ENCODE measurements at regions not wholly inside any gene's neighbourhood (a gene's known extent, or its start where the extent isn't known, plus 50 kb on each side); places are given as distances from the start of the nearest gene placed in this dataset.

- no peak for TF ChIP-seq CTCF (IDR thresholded peaks at IDR 0.05; ENCODE audit: extremely low read depth, missing control alignments)
- no peak for DNase-seq (ENCODE audit: low spot score)
Observed at GRCh38 chr7:54615-55014, 137.8 kb upstream of the FAM20C start.

GRCh38 chr7:55690-56248, 136.6 kb upstream of the FAM20C start:
- no peak for DNase-seq (ENCODE audit: low spot score)
- no peak for TF ChIP-seq CTCF (IDR thresholded peaks at IDR 0.05; ENCODE audit: extremely low read depth, missing control alignments)

GRCh38 chr7:56291-56913, 136.0 kb upstream of the FAM20C start:
- no peak for TF ChIP-seq CTCF (IDR thresholded peaks at IDR 0.05; ENCODE audit: extremely low read depth, missing control alignments)
- no peak for DNase-seq (ENCODE audit: low spot score)

DNA sequence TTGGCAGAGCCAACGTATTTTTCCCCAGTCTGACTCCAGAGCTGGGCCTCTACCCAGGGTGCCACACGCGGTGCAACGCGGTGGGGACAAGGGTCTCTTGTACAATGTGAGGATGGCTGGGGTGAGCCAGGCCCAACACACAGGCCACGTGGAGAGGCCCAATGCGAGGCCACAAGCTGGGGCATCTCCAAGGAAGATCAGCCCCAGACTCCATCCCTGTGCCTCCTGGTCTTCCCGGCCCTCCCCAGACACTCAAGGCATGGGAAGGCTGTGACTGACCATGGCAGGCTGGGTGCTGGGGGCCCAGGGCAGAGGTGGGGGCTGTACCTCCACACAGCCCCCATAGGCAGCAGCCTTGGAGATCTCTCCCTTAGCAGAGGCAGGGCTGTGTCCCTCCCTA, 135.3 kb upstream of the FAM20C start:
- TF ChIP-seq CTCF (IDR thresholded peaks at IDR 0.05; ENCODE audit: extremely low read depth, missing control alignments) = no peak

DNA sequence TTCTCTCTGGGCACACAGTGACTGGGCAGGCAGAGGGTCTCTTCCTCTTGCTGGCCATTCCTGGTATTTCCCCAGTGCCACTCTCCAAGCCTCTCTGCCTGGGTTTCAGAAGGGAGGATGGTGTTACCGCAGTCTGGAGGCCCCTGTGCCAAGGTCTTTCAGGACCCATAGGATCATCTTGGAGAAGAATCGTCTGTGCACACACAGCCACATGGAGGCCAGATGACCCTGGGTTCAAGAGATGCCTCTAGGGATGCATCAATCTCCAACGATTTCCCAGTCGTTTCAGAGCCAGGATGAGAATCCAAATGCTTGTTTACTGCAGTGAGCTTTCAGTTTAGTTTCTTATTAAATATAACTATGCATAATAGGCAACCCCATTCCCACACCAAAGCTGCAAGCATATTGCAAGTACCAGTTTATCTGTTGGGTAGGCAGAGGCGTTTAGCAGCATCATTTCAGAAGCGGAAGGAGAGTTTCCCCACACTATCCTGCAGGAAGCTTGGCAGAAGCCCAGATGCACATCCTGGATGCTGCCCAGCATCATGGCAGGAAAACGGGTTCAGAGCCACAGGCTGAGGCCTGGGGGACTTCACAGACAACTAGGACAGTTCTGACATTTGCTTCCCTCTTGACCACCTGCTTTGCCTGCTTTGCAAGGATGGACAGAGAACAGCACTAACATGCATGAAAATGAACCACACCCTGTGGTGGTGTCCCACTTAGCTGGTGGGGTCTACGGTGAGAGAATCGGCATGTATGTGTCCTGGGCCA, 134.7 kb upstream of the FAM20C start:
- no peak for TF ChIP-seq CTCF (IDR thresholded peaks at IDR 0.05; ENCODE audit: extremely low read depth, missing control alignments)
- DNase-seq (ENCODE audit: low spot score) = no peak

More for the DNA sequence above, 135.3 kb upstream of the FAM20C start:
- no peak for DNase-seq (ENCODE audit: low spot score)

- no peak for TF ChIP-seq CTCF (IDR thresholded peaks at IDR 0.05; ENCODE audit: extremely low read depth, missing control alignments)
Observed at GRCh38 chr7:58316-58715, 134.1 kb upstream of the FAM20C start.

More at GRCh38 chr7:58316-58715, 134.1 kb upstream of the FAM20C start:
- DNase-seq (ENCODE audit: low spot score) = no peak

Data from GM20000 (cell line).